ENCODE measurements at regions not wholly inside any gene's neighbourhood (a gene's known extent, or its start where the extent isn't known, plus 50 kb on each side); places are given as distances from the start of the nearest gene placed in this dataset.

GRCh38 chr11:92727769-92728168, 241.7 kb upstream of the MTNR1B start:
- intact Hi-C loops (cut with DNase I), result no loop called here

GRCh38 chr11:92728628-92729027, 240.8 kb upstream of the MTNR1B start:
- intact Hi-C loops (cut with DNase I), result no loop called here
- no peaks in the 10 kb centered on the region for H3K9me3 ChIP-seq
- DNase-seq (no peak), ATAC-seq (no peak)
- WGBS, 2 donors, result 44 to 54% methylated on average over 3 of the region's 3 CpGs
- TF ChIP-seq POLR2A (IDR thresholded peaks at IDR 0.05) (no peak), CTCF (IDR thresholded peaks at IDR 0.05) (no peak)
- no peaks in the 10 kb centered on the region for H3K27me3 ChIP-seq
- no peaks in the 10 kb centered on the region for H3K36me3 ChIP-seq (replicated peaks in 1 of 2; ENCODE audit: insufficient read depth in 1 of 2, low read depth in 2 of 2)
- no peak overlapping the region for H3K27ac ChIP-seq
- no peaks in the 10 kb centered on the region for H3K4me1 ChIP-seq
- no peak overlapping the region for H3K4me3 ChIP-seq

More at GRCh38 chr11:92727769-92728168, 241.7 kb upstream of the MTNR1B start:
- H3K4me3 ChIP-seq, result no peak overlapping the region
- H3K9me3 ChIP-seq, result no peaks in the 10 kb centered on the region
- no peaks in the 10 kb centered on the region for H3K36me3 ChIP-seq (replicated peaks in 1 of 2; ENCODE audit: insufficient read depth in 1 of 2, low read depth in 2 of 2)
- 72 to 79% methylated on average over 5 of the region's 5 CpGs for WGBS, 2 donors
- H3K27ac ChIP-seq, result no peak overlapping the region
- DNase-seq, result no peak
- no peaks in the 10 kb centered on the region for H3K27me3 ChIP-seq
- TF ChIP-seq CTCF (IDR thresholded peaks at IDR 0.05), result no peak
- no peak for TF ChIP-seq POLR2A (IDR thresholded peaks at IDR 0.05)
- no peak for ATAC-seq
- no peaks in the 10 kb centered on the region for H3K4me1 ChIP-seq

- Histone ChIP-seq H3K9me3 (no peaks in the 10 kb centered on the region), H3K4me3 (no peak overlapping the region), H3K4me1 (no peaks in the 10 kb centered on the region), H3K36me3 (replicated peaks in 1 of 2; ENCODE audit: insufficient read depth in 1 of 2, low read depth in 2 of 2) (no peaks in the 10 kb centered on the region), H3K27me3 (no peaks in the 10 kb centered on the region), H3K27ac (no peak overlapping the region)
- ATAC-seq (no peak), DNase-seq (no peak)
- TF ChIP-seq CTCF (IDR thresholded peaks at IDR 0.05) (peak in 5 of 7 experiments; percentile 15 to 46 (median 27)), POLR2A (IDR thresholded peaks at IDR 0.05) (no peak)
- intact Hi-C loops (cut with DNase I), result no loop called here
- WGBS, 2 donors, result 22 to 38% methylated on average over 1 of the region's 1 CpG
Observed at GRCh38 chr11:92735039-92735438, 234.4 kb upstream of the MTNR1B start.

- ATAC-seq (no peak), DNase-seq (no peak)
- intact Hi-C loops (cut with DNase I), result no loop called here
- no peaks in the 10 kb centered on the region for H3K27me3 ChIP-seq
- no peak overlapping the region for H3K27ac ChIP-seq
- no peaks in the 10 kb centered on the region for H3K4me1 ChIP-seq
- no peaks in the 10 kb centered on the region for H3K9me3 ChIP-seq
- no peaks in the 10 kb centered on the region for H3K36me3 ChIP-seq (replicated peaks in 1 of 2; ENCODE audit: insufficient read depth in 1 of 2, low read depth in 2 of 2)
- TF ChIP-seq POLR2A (IDR thresholded peaks at IDR 0.05), result no peak
- no peak for TF ChIP-seq CTCF (IDR thresholded peaks at IDR 0.05)
- WGBS, 2 donors, result 84 to 87% methylated on average over 4 of the region's 4 CpGs
- H3K4me3 ChIP-seq, result no peak overlapping the region
Observed at GRCh38 chr11:92738276-92738675, 231.2 kb upstream of the MTNR1B start.

- DNase-seq (peak in 1 of 4 donors; percentile 12), ATAC-seq (no peak)
- H3K4me3 ChIP-seq, result no peak overlapping the region
- no peaks in the 10 kb centered on the region for H3K4me1 ChIP-seq
- no peaks in the 10 kb centered on the region for H3K9me3 ChIP-seq
- TF ChIP-seq CTCF (IDR thresholded peaks at IDR 0.05), result no peak
- H3K27ac ChIP-seq, result no peak overlapping the region
- H3K36me3 ChIP-seq (replicated peaks in 1 of 2; ENCODE audit: insufficient read depth in 1 of 2, low read depth in 2 of 2), result no peaks in the 10 kb centered on the region
- no peaks in the 10 kb centered on the region for H3K27me3 ChIP-seq
- intact Hi-C loops (cut with DNase I), result no loop called here
Observed at GRCh38 chr11:92739041-92739440, 230.4 kb upstream of the MTNR1B start.

Data from body of pancreas (tissue), 4 donors.